Prostate gland (tissue), 2 donors: ENCODE measurements at regions not wholly inside any gene's neighbourhood (a gene's known extent, or its start where the extent isn't known, plus 50 kb on each side); places are given as distances from the start of the nearest gene placed in this dataset.

Experiments
- POLR2A ChIP-seq: fragments of 450-650 bp; IDR thresholded peaks from one replicate; pipeline ENCODE4 v1.6.1; 2016; ENCODE audit warnings: antibody characterized with exemption, mild to moderate bottlenecking
- POLR2AphosphoS5 ChIP-seq: sonication (generic); formaldehyde crosslinking; IDR thresholded peaks from one replicate; pipeline ENCODE4 v1.6.1; 2017; ENCODE audit warnings: antibody characterized with exemption
- TF ChIP-seq, protein P1 (sequence below), 4 experiments: fragments of 200-600 bp in 2 of 4; fragments of 450-650 bp in 2 of 4; sonication (generic) in 2 of 4; IDR thresholded peaks; 1 replicate in 3 of 4; 2 replicates in 1 of 4; pipeline ENCODE4 v1.5.1; 2016 to 2019; ENCODE audit warnings: antibody characterized with exemption in 4 of 4, mild to moderate bottlenecking in 2 of 4, moderate library complexity in 2 of 4

DNA sequence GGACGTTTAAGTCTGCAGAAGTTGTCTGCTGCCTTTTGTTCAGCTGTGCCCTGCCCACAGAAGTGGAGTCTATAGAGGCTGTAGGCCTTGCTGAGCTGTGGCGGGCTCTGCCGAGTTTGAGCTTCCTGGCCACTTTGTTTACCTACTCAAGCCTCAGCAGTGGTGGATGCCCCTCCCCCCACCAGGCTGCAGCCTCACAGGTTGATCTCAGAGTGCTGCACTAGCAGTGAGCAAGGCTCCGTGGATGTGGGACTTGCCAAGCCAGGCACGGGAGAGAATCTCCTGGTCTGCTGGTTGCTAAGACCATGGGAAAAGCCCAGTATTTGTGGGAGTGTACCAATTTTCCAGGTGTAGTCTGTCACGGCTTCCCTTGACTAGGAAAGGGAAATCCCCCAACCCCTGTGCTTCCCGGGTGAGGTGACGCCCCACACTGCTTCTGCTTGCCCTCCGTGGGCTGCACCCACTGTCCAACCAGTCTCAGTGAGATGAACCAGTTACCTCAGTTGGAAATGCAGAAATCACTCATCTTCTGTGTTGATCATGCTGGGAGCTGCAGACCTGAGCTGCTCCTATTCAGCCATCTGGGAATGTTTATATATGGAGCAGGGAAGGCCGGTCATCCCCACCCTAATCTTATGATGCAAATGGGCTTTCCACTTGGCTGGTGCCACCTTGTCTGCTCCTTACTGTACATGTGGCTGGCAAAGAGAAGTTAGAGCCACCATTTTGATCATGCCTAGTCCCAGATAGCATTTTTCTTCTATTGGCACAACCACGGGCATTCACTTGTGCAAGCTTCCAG, 156.9 kb upstream of the ITGA6 start:
- no peak for TF ChIP-seq POLR2AphosphoS5
- TF ChIP-seq, protein P1, sequence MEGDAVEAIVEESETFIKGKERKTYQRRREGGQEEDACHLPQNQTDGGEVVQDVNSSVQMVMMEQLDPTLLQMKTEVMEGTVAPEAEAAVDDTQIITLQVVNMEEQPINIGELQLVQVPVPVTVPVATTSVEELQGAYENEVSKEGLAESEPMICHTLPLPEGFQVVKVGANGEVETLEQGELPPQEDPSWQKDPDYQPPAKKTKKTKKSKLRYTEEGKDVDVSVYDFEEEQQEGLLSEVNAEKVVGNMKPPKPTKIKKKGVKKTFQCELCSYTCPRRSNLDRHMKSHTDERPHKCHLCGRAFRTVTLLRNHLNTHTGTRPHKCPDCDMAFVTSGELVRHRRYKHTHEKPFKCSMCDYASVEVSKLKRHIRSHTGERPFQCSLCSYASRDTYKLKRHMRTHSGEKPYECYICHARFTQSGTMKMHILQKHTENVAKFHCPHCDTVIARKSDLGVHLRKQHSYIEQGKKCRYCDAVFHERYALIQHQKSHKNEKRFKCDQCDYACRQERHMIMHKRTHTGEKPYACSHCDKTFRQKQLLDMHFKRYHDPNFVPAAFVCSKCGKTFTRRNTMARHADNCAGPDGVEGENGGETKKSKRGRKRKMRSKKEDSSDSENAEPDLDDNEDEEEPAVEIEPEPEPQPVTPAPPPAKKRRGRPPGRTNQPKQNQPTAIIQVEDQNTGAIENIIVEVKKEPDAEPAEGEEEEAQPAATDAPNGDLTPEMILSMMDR (IDR thresholded peaks at IDR 0.05) = no peak
- TF ChIP-seq POLR2A = no peak
